HT-29 (cell line): ENCODE measurements at regions not wholly inside any gene's neighbourhood (a gene's known extent, or its start where the extent isn't known, plus 50 kb on each side); places are given as distances from the start of the nearest gene placed in this dataset.
A peak's percentile ranks its signal among the peaks of the same experiment; 100 is the strongest.

Source experiments
- DNase-seq: peaks from one replicate; pipeline ENCODE4 v3.0.0-alpha.2; 2015; ENCODE audit warnings: low spot score

DNA sequence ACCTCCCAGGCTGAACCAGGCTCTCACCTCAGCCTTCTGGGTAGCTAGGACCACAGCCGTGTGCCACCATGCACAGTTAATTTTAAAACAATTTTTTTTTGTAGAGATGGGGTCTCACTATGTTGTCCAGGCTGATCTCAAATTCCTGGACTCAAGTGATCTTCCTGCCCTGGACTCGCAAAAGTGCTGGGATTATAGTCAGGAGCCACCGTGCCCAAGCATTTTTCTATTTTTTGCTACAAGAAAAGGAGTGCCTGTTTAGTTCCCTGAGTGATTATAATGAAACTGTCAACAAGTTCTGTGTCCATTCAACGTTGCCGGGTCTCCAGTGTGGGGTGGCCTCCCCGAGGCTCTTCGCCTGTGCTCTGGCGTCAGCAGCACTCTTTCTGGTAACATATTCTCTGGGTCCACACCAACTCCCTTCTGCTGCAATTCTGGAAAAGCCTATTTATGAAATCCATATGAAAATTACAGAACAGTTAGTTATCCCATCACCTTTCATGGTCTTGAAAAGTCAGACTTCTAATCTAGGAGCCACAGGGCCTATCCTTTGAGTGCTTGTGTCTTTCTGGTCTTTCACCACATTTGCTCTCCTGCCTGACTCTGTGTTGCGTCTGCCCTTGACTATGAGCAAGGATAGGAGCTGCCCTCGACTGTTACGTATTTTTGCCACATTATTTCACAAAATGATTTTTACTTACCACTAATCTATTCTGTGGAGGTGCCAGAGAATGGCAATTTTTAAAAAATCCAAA is 172.7 kb downstream of the SOCS6 start:
- no peak for DNase-seq

DNA sequence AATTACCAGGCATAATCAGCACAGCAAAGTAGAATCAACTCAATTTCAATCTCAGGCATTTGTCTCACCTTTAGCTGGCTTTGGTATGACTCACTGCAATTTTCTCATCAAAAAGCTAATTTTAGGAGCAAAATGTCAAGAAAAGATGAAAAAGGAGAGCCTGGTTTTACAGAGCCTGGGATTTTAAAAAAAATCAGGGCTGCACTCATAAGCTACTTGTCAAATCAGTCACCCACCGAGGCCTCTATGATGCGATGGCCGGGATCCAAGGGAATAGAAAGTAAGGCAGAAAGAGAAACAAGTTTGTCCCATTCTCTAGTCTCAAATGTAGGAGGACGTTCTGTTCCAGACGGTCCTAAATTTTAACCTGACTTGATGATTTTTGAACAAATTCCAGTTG is 170.9 kb downstream of the SOCS6 start:
- DNase-seq = no peak

DNA sequence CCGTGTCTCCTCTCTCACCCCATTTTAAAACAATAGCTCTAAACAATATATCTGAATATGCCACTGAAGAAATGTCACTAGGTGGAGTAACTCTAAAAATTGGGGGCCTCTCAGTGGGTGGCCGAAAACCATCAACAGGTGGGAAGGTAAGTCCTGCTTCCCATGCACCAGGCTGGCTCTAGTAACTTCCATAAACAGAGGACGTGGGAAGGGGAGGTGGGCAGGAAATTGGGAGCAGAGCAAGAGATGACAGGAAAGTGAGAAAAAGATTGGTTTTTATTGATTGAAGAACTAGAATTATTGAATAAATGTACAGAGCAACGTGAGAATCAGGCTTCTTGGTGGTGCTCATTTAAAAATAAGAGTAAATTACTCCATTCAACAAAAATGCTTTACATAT is 170.4 kb downstream of the SOCS6 start:
- DNase-seq = no peak

DNA sequence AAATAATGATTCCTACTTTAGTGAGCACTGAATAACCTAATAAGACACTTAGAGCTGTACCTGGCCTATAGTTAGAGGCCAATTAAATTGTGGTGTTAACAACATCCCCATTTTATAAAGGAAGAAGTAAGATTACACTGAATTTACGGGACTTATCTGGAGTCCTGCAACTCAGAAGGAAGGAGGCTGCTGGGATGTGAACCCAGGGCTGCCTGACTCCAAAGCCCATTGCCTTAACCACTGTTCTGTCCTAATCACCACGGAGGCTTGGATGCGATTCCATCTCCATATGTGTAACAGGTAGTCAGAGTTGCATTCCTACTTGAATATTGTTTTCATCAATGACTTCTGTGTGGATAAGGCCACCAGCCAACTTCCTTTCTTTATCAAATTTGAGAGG is 168.9 kb downstream of the SOCS6 start:
- DNase-seq = no peak

DNA sequence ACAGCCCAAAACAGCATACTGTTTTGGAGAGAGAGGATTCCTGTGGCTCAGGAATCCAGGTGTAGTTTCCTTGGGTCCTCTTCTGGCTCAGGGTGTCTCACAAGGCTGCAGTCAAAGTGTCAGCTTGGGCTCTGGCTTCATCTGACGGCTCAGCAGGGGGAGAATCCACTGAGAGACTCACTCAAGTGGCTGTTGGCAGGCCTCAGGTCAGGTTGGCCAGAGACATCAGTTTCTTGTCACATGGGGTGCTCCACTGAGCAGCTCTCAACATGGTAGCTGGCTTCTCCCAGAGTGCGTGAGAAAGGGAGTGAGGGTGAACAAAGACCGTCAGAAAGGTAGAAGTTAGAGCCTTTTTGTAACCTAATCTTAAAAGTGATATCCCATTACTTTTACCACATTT is 168.4 kb downstream of the SOCS6 start:
- no peak for DNase-seq

DNA sequence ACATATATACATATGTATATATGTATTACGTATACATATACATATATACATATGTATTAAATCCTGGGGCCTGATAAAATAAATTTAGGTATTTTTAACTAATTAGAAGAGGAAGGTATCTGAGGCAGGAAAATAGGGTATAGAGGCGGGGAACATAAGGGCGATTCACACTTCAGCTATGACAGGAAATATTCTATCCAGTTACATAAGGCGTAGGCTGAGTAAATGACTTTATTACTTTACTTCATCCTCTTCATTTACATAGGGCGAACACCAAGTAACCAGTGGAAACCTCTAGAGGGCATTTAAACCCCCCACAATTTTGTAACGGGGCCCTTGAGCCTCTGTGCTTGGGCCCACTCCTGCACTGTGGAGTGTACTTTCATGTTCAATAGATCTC is 167.5 kb downstream of the SOCS6 start:
- no peak for DNase-seq

DNA sequence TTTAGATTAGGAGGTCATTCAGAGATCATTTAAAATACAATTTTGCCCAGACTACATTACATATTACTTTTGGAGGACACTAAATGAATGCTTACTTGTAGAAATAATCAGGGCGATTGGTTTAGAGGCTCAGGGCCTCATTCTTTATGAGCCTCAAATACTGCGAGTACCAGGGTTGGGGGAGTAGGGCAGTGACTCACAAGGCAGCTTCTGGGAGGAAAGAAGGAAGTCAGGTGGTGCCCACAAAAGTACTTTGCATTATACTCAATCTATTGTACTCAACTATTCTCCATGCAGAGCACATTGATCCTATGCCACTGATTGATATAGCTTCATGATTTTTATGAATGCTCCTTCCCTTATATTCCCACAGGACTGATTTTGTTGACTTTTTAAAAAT is 166.9 kb downstream of the SOCS6 start:
- DNase-seq = no peak

DNA sequence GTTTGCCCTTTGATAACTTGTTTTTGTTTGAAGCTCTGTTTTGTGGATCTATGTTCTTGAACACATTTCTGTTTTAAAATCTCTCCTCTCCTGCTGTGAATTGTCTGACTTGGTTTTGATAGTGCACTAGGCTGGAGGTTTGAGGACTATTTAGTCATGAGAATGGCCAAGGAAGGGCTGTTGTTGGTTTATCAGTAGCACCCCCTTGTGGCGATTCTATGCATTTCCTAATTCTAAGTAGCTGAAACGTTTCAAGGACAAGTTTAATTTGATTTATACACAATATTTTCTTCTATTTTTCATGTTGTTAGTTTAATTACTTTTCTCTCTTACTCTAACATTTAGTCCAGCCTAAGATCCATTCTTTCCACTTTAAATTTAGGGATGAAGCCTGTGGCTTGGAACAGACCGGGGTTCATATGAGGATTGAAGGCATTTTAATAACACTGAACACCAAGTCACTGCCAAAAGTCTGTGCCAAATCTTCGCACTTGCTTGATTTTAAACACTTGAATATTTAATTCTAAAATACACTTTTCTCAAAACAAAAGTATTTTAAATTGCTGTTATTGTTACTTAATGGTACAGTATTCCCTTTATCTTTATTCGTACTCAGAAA is 166.0 kb downstream of the SOCS6 start:
- peak; percentile 83 for DNase-seq

DNA sequence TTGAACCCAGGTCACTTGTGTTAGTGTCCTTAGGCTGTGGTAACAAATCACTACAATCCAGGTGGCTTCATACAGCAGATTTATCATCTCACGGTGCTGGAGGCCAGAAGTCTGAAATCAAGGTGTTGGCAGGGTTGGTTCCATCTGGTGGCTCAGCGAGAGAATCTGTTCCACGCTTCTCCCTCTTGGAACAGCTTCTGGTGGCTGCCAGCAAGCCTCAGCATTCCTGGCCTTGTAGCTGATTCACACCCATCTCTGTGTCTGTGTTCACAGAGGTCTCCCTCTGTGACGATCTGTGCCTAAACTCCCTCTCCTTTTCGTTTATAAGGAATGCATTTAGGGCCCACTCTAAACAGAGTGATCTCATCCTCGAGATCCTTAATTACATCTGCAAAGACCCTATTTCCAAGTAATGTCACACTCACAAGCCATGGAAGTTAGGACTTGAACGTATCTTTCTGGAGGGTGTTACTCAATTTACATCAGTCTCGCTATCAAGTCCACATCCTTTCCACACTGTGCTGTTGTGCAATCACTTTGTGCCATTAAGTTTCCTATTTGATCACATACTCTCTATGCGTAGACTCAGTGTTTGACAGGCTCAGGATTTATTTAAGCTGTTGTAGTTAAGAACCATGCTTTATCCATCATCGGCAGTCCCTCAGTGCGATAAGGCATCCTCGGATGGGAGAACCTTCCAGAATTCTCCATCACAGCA is 164.4 kb downstream of the SOCS6 start:
- no peak for DNase-seq

DNA sequence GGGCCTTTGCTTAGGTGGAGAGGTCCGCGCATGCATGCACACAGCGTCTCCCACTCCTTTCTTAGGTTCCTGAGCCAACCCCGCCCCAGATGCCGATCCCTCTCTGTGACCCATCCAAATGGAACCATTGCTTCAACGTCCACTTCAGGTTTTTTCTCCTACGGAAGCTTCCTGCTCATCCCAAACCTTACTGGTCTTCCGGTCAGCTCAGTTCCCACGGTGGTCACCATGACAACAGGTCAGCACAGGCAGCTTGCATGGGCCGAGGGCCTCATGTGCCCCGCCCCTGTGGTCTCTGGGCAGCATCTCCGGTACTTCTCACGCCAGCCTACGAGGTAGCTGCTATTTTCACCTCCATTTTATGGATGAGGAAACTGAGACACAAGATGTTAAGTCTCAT is 163.7 kb downstream of the SOCS6 start:
- DNase-seq = no peak

DNA sequence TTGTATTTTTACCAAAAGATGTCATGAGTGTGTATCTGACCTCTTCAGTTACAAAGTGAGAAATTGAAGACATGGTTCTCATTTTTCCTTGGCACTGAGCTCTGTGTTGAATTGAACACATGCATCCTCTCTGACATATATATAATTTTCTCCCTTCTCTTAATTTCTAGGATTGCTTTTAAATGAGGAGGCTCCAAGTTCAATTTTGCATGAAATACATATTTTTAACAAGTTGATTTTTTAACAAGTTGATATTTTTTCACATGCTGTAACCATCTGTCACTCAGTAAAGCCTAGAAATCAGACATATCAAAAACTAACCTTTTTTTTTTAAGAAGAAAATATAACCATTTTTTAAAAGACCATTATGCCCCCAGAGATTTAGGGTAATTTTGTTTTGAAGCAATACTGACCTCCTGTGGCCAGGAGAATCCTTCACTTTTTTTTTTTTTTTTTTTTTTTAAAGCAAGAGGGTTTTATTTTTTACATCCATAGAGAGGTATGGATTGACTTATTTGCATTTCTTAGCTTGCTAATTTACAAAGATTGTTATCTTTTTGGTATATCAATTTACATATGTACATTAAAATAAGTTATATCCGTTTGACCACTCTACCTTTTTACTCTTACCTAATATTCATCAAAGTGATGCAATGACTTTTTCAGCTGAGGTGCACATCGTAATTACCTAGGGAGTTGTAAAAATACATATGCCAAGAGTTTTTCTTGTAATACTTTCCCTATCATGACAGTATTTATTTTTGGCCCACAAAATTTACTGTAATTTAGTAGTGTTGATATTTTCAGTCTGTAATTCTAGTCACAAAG is 161.8 kb downstream of the SOCS6 start:
- DNase-seq = peak; percentile 22

DNA sequence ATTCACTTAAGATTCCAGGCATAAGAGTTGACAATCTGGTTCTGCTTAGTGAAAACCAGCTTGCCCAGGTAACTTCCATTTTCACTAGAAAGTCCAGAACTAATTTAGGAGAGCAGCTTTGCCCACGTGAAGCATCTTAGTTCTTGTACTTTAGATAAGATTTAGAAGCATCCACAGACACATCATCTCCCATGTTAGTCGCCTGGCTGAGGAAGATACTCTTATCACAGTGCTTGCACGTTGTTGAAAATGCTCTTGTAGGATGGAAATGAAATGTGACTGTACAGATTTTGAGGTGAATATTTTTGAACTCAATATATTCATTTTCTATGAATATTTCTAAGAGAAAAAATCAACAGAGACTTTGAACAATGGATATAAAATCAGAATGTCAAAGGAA is 159.7 kb downstream of the SOCS6 start:
- no peak for DNase-seq

DNA sequence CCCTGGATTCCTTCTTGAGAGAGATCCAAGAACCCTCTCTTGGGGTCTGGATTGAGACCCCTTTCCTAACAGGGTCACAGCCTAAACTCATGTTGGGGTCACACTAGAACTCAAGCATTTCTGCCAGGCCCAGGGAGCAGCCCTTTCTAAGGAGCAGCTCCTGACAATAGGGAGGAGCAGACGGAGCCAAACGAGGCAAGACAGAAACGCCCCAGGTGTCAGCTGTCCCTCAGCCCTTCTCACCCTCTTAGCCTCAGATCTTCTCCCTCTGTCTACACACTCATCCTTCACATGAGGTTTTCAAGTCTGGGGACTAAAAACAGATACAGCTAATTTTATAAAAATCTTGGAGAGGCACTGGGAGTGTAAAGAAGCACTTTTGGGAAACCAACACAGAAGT is 157.2 kb downstream of the SOCS6 start:
- no peak for DNase-seq

DNA sequence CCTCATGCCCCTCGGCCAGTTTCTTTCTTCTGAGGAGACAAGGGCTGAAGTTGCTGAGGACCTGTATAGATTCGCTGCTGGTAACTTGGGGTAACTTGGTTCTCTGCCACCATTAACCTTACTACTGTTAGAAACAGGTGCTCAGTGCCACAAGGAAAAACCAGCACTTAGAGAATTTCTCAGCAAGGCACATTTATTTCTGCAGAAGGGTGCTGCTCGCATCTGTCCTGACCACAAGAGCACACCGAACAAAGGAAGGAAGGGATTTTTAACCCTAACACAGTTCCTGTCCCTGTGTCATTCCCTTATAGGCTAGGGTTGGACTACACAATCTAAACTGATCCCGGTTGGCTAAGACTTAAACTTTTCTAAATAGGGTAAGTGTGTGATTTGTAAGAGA is 154.1 kb downstream of the SOCS6 start:
- DNase-seq = no peak

DNA sequence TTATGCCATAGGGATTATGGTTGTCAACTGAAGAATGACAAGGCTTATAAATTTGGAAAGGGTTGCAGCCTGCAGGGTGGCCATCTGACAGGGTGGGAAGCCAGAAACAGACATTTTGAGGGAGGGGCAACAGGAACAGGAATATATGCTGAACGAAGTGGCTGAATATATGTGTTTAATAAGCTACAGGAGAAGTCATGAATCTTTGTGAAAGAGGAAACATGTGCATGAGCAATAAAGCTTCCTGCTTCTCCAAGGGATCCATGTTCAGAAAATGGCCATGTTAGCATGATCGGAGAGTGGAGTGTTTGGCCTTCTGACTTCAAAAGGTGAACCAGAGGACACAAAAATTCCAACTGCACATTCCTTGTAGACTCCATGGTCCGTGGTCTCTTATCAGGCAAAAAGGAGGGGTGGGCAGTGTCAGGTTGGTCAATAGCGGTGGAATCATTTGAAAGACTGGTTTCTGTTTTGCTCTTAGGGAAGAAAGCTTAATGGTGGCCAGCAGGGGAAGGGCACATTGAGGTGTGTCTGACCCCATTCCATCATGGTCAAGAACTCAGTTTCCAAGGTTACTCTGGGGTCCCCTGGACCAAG is 144.1 kb downstream of the SOCS6 start:
- DNase-seq = no peak

DNA sequence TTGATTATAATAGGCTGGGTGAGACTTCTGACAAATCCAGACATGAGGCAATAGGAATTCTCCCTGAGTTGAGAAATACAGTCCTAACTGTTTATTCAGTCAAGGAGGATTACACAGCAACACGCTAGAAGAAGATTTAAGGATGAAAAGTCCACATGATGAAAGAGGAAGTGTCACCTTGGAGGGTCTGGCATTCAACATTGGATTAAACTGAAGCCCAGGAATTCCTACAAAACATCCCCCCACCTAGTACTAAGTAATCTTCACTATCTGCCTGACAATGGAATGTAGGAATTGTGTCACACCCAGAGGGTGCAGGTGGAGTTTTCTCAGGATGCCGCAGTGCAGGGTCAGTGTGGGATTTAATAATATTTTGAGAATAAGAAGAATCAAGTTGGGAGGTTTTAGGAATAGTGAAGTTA is 142.4 kb downstream of the SOCS6 start:
- no peak for DNase-seq

DNA sequence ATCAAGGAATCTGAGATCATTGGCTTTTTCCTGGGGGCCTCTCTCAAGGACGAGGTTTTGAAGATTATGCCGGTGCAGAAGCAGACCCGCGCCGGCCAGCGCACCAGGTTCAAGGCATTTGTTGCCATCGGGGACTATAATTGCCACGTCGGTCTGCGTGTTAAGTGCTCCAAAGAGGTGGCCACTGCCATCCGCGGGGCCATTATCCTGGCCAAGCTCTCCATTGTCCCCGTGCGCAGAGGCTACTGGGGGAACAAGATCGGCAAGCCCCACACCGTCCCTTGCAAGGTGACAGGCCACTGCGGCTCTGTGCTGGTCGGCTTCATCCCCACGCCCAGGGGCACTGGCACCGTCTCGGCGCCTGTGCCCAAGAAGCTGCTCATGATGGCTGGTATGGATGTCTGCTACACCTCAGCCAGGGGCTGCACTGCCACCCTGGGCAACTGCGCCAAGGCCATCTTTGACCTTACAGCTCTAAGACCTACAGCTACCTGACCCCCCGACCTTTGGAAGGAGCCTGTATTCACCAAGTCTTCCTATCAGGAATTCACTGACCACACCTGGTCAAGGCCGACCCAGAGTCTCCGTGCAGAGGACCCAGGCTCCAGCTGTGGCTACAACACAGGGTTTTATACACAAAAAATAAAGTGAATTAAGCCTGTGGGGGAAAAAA is 141.8 kb downstream of the SOCS6 start:
- no peak for DNase-seq

DNA sequence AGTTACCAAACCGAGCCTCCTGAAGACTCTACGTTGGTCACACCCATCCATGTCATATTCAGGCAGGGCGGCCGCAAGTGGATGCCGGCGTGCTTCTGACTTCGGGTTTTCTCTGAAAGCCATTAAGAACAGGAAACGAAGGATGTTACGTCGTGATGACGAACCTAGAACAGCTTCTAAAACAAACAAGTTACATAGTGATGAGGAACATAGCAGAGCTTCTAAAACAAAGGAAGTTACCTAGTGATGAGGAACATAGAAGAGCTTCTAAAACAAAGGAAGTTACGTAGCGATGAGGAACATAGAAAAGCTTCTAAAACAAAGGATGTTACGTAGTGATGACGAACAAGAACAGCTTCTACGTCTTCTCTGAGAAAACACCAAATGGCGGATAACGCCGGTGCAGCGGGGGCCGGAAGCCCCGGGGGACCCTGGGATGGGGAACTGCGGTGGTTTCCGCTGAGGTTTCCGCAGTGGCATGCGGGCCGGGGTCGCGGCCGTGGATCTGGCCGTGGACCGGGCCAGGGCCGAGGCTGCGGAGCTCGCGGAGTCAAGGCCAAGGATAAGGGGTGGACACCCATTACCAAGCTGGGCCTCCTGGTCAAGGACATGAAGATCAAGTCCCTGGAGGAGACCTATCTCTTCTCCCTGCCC is 141.1 kb downstream of the SOCS6 start:
- no peak for DNase-seq

DNA sequence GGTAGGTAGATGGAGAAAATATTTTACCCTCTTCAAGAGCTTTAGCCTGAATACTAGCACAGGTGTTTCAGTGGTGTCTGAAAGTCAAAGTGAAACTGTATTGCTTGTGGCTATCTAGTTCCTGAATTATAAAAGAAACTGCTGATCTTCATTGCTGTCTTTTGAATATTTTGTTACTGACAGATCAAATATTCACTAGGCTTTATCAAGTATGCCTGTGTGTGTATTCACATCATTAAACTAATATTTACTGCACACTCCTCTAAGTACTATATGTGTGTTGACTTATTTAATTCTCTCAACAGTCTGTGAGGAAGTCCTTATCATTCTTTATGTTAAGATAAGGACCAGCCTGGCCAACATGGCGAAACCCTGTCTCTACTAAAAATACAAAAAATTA is 139.6 kb downstream of the SOCS6 start:
- no peak for DNase-seq

DNA sequence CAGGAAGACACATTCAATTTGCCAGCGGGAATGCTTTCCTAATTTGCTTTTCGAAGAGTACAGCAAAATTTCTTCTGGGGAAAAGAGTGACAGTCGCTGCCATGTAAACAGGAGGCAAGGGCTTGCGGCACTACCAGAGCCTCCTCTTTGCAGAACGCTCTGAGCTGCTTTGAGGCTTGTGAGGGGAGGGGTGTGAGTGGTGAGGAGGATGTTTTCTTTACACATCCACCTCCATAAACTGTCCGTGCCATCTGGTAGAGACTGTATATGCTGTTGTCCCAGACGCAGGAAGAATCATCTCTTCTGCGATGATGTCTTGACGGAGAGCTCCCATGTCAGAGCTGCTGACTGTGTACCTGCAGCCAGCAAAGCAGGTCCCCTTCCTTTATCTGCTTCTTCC is 138.0 kb downstream of the SOCS6 start:
- no peak for DNase-seq

DNA sequence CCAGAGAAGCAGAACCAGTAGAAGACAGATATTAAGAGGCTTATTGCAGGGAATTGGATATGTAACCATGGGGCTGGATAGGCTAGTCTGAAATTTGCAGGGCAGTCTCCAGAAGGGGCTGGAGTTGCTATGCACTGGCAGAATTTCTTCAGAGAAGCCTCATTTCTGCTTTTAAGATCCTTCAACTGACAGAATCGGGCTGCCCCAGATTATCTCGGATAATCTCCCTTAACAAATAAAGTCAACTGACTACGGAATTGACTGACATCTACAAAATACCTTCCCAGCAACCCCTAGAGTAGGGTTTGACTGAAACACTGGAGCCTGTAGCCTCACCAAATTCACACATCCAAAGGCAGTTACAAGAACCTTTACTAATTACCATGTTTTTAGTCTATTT is 136.4 kb downstream of the SOCS6 start:
- no peak for DNase-seq
